AG04449 (cell line): ENCODE measurements at regions not wholly inside any gene's neighbourhood (a gene's known extent, or its start where the extent isn't known, plus 50 kb on each side); places are given as distances from the start of the nearest gene placed in this dataset.

Experiments used
- CTCF ChIA-PET: fragments of 350-600 bp; formaldehyde crosslinking; extraction: SDS; loops from one replicate; lab custom pipeline; 2021; ENCODE audit warnings: antibody characterized with exemption; lab: Yijun Ruan, JAX
- POLR2A ChIA-PET: fragments of 400-600, 350-600 bp; formaldehyde crosslinking; extraction: SDS; loops from one replicate; lab custom pipeline; 2020; ENCODE audit warnings: antibody characterized with exemption, inconsistent platforms; lab: Yijun Ruan, JAX
- DNase-seq: peaks from one replicate; pipeline ENCODE4 v3.0.0-alpha.2; 2010; ENCODE audit warnings: low read depth, low spot score
- H3K4me3 ChIP-seq: 2 replicates; pipeline ENCODE4 v1.5.1; 2011; ENCODE audit warnings: low read depth, mild to moderate bottlenecking, control low read depth, low read length
- TF ChIP-seq, protein P1 (sequence below): IDR thresholded peaks from one replicate; pipeline ENCODE4 v1.5.1; 2011; ENCODE audit warnings: mild to moderate bottlenecking, moderate library complexity, low read length, control low read depth, inconsistent platforms; ENCODE audit not compliant: insufficient read depth; ENCODE audit errors: missing control alignments

GRCh38 chr4:119736559-119736958, 108.0 kb upstream of the PDE5A start:
- no peak for DNase-seq
- TF ChIP-seq, protein P1, sequence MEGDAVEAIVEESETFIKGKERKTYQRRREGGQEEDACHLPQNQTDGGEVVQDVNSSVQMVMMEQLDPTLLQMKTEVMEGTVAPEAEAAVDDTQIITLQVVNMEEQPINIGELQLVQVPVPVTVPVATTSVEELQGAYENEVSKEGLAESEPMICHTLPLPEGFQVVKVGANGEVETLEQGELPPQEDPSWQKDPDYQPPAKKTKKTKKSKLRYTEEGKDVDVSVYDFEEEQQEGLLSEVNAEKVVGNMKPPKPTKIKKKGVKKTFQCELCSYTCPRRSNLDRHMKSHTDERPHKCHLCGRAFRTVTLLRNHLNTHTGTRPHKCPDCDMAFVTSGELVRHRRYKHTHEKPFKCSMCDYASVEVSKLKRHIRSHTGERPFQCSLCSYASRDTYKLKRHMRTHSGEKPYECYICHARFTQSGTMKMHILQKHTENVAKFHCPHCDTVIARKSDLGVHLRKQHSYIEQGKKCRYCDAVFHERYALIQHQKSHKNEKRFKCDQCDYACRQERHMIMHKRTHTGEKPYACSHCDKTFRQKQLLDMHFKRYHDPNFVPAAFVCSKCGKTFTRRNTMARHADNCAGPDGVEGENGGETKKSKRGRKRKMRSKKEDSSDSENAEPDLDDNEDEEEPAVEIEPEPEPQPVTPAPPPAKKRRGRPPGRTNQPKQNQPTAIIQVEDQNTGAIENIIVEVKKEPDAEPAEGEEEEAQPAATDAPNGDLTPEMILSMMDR, result no peak
- ChIA-PET CTCF (interaction anchor here (2.9 kb wide), 1 partner anchor 108 kb away, joined by 15 read pairs; the partner anchor contains the start of gene PDE5A), POLR2A (interaction anchor here (0.6 kb wide), 1 partner anchor 46 kb away, joined by 3 read pairs; no protein-coding TSS in a partner anchor)
- H3K4me3 ChIP-seq, result no peak overlapping the region

DNA sequence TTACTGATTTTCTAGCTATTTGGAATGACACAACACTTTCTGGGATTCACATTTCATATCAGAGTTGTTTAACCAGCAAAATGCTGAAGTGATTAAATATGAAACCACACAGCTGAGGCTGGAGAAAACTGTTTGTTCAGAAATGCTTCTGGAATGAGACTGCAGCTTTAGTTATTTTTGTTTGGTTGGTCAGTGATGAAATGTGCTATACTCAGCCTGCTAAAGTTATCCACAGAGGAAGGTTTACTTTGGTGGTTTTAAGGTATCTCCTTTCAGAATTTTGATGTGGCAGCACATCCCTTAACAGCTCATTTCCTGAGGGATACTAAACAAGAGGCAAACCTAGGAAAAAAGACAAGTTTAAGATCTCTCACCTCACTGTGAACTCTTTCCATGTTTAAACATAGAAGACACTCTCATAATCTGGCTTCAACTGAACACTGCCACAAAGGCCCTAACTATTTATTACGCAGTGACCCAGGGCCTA, 106.6 kb upstream of the PDE5A start:
- CTCF ChIA-PET, result interaction anchor here (1.0 to 2.9 kb wide), 2 partner anchors 107 to 322 kb away, joined by 3 to 15 read pairs; partner anchors contain the start of gene PDE5A
- POLR2A ChIA-PET, result interaction anchor here (1.0 to 1.1 kb wide), 2 partner anchors 8 to 16 kb away, joined by 3 to 7 read pairs; no protein-coding TSS in a partner anchor
- no peak overlapping the region for H3K4me3 ChIP-seq
- TF ChIP-seq, protein P1, result no peak
- peak; percentile 93 for DNase-seq

- CTCF ChIA-PET, result interaction anchor here (1.4 to 1.6 kb wide), 2 partner anchors 12 to 105 kb away, joined by 4 to 6 read pairs; partner anchors contain the start of gene PDE5A
- DNase-seq, result no peak
- POLR2A ChIA-PET, result no interaction called here
- no peak overlapping the region for H3K4me3 ChIP-seq
- TF ChIP-seq, protein P1, result no peak
Observed at GRCh38 chr4:119733431-119733830, 104.8 kb upstream of the PDE5A start.

- ChIA-PET CTCF (no interaction called here), POLR2A (no interaction called here)
- H3K4me3 ChIP-seq, result no peak overlapping the region
- TF ChIP-seq, protein P1, result no peak
- DNase-seq, result no peak
Observed at GRCh38 chr4:119731778-119732177, 103.2 kb upstream of the PDE5A start.

DNA sequence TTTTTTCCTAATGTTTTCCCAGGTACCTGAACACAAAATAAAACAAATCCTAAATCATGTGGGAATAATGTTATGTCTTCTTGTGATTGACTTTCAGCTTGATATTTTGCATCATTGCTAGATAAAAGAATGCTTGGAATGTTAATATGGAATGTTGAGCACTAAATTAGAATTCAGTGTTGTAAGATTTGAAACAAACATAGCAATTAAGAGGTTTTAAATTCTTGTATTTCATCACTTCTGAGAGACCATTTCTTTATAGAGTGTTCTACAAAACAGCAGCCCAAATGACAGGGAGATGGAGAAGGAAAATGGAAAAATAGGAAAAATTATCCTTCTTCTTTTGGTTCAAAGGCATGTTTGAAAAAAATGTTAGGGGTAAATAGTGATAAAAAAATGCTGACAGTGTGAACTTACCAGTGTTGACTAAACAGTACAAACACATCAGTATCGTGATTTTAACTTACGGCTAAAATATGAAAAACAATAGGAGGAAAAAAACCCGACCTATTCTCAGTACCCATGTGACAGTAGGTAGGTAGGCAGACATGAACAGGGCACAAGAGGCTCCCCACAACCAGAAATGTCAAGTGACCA, 102.6 kb upstream of the PDE5A start:
- H3K4me3 ChIP-seq, result no peak overlapping the region
- ChIA-PET POLR2A (no interaction called here), CTCF (interaction anchor here (0.8 to 4.4 kb wide), 2 partner anchors 103 to 172 kb away, joined by 3 to 22 read pairs; partner anchors contain the start of gene PDE5A)
- no peak for DNase-seq
- TF ChIP-seq, protein P1, result no peak

- no peak for DNase-seq
- TF ChIP-seq, protein P1, result no peak
- H3K4me3 ChIP-seq, result no peak overlapping the region
- POLR2A ChIA-PET, result interaction anchor here (1.1 kb wide), 1 partner anchor 979 kb away, joined by 3 read pairs; no protein-coding TSS in a partner anchor
- CTCF ChIA-PET, result interaction anchor here (0.8 to 4.4 kb wide), 2 partner anchors 102 to 171 kb away, joined by 3 to 22 read pairs; partner anchors contain the start of gene PDE5A
Observed at GRCh38 chr4:119730671-119730950, 102.0 kb upstream of the PDE5A start.
